NB4 (cell line): ENCODE measurements at regions not wholly inside any gene's neighbourhood (a gene's known extent, or its start where the extent isn't known, plus 50 kb on each side); places are given as distances from the start of the nearest gene placed in this dataset.

Experiments used
- POLR2A ChIP-seq: IDR thresholded peaks from 2 replicates; pipeline ENCODE4 v1.6.1; 2011; ENCODE audit warnings: mild to moderate bottlenecking; ENCODE audit not compliant: insufficient read length; ENCODE audit errors: extremely low read depth
- TF ChIP-seq, protein P1 (sequence below): IDR thresholded peaks from one replicate; pipeline ENCODE4 v1.5.1; 2012; ENCODE audit warnings: low read depth, low read length
- TF ChIP-seq, protein P2 (sequence below): IDR thresholded peaks from 2 replicates; pipeline ENCODE4 v1.6.1; 2011; ENCODE audit warnings: low read depth, low read length

DNA sequence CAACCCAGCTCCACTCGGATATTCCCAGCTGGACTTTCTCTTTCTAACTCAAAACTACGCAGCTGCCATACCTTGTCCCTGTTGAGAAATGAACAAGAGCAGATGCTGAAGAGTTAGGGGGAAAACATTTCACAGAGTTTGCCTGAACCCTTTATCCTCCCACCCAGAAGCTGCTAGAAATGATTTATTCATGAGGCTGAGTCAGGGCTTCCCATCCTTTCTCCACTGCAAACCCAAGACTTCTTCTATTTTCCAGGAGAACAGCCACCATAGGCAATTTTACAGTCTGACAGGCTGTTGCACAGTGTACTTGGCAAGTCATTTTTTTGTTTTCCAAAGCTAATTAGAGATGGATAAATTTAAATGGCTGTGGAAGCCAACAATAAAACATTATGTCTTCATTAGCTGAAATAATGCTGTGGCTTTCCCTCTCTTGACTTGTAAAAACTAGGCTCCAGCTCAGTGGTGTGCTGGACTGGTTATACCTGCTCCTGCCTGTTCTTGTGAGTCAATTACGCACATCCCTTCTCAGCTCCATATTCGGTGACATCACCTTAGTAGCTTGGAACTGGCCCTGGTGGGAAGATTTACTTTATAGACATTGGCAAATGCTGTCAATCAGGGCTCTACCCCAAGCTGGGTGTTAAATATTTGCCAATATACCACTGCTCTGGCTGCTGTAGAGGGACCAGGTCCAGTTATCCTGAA lies 71.9 kb downstream of the KIF4B start:
- TF ChIP-seq, protein P1, sequence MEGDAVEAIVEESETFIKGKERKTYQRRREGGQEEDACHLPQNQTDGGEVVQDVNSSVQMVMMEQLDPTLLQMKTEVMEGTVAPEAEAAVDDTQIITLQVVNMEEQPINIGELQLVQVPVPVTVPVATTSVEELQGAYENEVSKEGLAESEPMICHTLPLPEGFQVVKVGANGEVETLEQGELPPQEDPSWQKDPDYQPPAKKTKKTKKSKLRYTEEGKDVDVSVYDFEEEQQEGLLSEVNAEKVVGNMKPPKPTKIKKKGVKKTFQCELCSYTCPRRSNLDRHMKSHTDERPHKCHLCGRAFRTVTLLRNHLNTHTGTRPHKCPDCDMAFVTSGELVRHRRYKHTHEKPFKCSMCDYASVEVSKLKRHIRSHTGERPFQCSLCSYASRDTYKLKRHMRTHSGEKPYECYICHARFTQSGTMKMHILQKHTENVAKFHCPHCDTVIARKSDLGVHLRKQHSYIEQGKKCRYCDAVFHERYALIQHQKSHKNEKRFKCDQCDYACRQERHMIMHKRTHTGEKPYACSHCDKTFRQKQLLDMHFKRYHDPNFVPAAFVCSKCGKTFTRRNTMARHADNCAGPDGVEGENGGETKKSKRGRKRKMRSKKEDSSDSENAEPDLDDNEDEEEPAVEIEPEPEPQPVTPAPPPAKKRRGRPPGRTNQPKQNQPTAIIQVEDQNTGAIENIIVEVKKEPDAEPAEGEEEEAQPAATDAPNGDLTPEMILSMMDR: no peak
- TF ChIP-seq POLR2A: no peak
- TF ChIP-seq, protein P2, sequence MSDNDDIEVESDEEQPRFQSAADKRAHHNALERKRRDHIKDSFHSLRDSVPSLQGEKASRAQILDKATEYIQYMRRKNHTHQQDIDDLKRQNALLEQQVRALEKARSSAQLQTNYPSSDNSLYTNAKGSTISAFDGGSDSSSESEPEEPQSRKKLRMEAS: no peak
